HFFc6 (cell line): ENCODE measurements at regions not wholly inside any gene's neighbourhood (a gene's known extent, or its start where the extent isn't known, plus 50 kb on each side); places are given as distances from the start of the nearest gene placed in this dataset.

ENCODE experiments used
- DNase-seq: peaks from one replicate; pipeline ENCODE4 v3.0.0-alpha.2; 2018
- H3K27ac Mint-ChIP-seq: 2 replicates; pipeline ENCODE4 v1.8.0; 2020; ENCODE audit warnings: mild to moderate bottlenecking, mixed read lengths
- H3K27me3 Mint-ChIP-seq: 2 replicates; pipeline ENCODE4 v1.8.0; 2021; ENCODE audit warnings: mild to moderate bottlenecking, moderate library complexity, mixed read lengths; ENCODE audit not compliant: insufficient read depth
- H3K36me3 Mint-ChIP-seq: 2 replicates; pipeline ENCODE4 v1.8.0; 2021; ENCODE audit warnings: low read depth, mixed read lengths
- H3K4me1 Mint-ChIP-seq: 2 replicates; pipeline ENCODE4 v1.8.0; 2020; ENCODE audit warnings: low read depth, mixed read lengths
- H3K4me3 Mint-ChIP-seq: 2 replicates; pipeline ENCODE4 v1.8.0; 2020; ENCODE audit warnings: mild to moderate bottlenecking, moderate library complexity, mixed read lengths
- H3K9me3 Mint-ChIP-seq: 2 replicates; pipeline ENCODE4 v1.8.0; 2020; ENCODE audit warnings: mild to moderate bottlenecking, mixed read lengths
- CTCF ChIP-seq: fragments of 200-600 bp; sonication (generic); IDR thresholded peaks from 2 replicates; pipeline ENCODE4 v1.5.0; 2021; ENCODE audit warnings: antibody characterized with exemption, mild to moderate bottlenecking

DNA sequence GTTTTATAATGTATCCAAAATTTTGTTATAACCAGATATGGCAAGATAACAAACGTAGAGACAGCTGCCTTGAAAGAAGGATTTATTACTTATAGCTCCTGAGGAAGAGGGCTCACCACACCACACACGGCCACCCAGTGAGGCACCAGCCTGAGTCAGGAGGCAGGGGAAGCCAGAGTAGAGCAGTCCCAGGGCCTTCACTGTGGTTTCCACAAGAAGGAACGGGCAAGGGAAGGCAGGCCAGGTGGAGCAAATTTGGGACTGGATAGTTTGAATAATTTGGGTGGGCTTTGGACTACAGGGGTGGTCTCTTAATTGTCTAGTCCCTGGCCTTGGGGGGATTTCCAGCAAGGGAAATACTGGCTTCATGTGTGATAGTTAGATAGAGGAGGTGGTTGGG is 72.5 kb downstream of the RRAGC start:
- Mint-ChIP-seq H3K4me3 (no peak overlapping the region), H3K4me1 (0 out of 2 replicates have a peak, but pooled peaks cover 4% of the 10 kb centered on the region), H3K36me3 (no peaks in the 10 kb centered on the region), H3K27ac (no peak overlapping the region), H3K27me3 (peaks cover 34% of the 10 kb centered on the region), H3K9me3 (no peaks in the 10 kb centered on the region)
- no peak for DNase-seq
- TF ChIP-seq CTCF, result no peak

GRCh38 chr1:38786040-38786436 is 73.5 kb downstream of the RRAGC start:
- H3K4me3 Mint-ChIP-seq, result no peak overlapping the region
- no peaks in the 10 kb centered on the region for H3K36me3 Mint-ChIP-seq
- no peak overlapping the region for H3K27ac Mint-ChIP-seq
- DNase-seq, result no peak
- H3K27me3 Mint-ChIP-seq, result peaks cover 34% of the 10 kb centered on the region
- no peaks in the 10 kb centered on the region for H3K9me3 Mint-ChIP-seq
- no peak for TF ChIP-seq CTCF
- 0 out of 2 replicates have a peak, but pooled peaks cover 4% of the 10 kb centered on the region for H3K4me1 Mint-ChIP-seq

DNA sequence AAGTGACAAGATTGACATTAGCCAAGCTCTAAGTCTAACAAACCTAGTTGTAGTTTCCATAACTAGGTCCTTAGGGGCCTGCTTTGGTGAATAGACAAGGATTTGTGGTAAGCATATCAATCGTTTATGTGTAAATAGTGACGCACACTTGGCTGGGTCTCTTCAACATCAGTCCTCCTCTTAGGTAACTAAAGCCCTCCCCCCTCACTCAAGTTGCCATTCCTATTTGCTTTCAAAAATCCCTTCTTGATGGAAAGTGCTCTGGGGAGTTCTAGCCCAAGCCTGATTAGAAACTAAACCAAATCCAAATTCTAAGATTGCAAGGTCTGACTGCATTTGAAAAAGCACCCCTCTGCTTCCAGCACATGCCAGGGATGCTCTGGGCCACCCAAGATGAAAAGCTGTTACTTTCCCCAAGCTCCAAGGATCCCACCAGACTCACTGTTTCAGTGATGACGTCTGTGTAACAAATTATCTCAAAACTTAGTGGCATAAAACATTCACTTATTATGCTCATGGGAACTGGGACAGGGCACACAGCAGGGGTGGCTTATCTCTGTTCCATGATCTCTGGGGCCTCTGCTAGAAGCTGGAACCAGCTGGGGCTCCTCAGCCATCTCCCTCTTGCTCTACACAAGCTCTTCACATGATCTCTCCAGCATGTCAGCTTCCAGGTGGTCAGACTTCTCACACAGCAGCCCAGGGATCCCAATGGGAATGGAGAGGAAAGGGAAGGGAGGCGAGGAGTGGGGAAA is 74.1 kb downstream of the RRAGC start:
- Mint-ChIP-seq H3K4me3 (no peak overlapping the region), H3K4me1 (0 out of 2 replicates have a peak, but pooled peaks cover 4% of the 10 kb centered on the region), H3K36me3 (no peaks in the 10 kb centered on the region), H3K9me3 (no peaks in the 10 kb centered on the region), H3K27me3 (peaks cover 35% of the 10 kb centered on the region), H3K27ac (no peak overlapping the region)
- TF ChIP-seq CTCF, result no peak
- DNase-seq, result no peak

- Mint-ChIP-seq H3K4me1 (0 out of 2 replicates have a peak, but pooled peaks cover 4% of the 10 kb centered on the region), H3K27me3 (peaks cover 32% of the 10 kb centered on the region), H3K9me3 (no peaks in the 10 kb centered on the region), H3K27ac (no peak overlapping the region), H3K4me3 (no peak overlapping the region), H3K36me3 (no peaks in the 10 kb centered on the region)
- no peak for TF ChIP-seq CTCF
- DNase-seq, result no peak
Measured at GRCh38 chr1:38784452-38785284, 74.9 kb downstream of the RRAGC start.

- H3K4me1 Mint-ChIP-seq, result 0 out of 2 replicates have a peak, but pooled peaks cover 4% of the 10 kb centered on the region
- no peaks in the 10 kb centered on the region for H3K9me3 Mint-ChIP-seq
- H3K27ac Mint-ChIP-seq, result no peak overlapping the region
- H3K27me3 Mint-ChIP-seq, result peaks cover 27% of the 10 kb centered on the region
- H3K36me3 Mint-ChIP-seq, result no peaks in the 10 kb centered on the region
- no peak for DNase-seq
- no peak for TF ChIP-seq CTCF
- H3K4me3 Mint-ChIP-seq, result no peak overlapping the region
Measured at GRCh38 chr1:38783640-38784229, 75.8 kb downstream of the RRAGC start.
